ENCODE measurements at regions not wholly inside any gene's neighbourhood (a gene's known extent, or its start where the extent isn't known, plus 50 kb on each side); places are given as distances from the start of the nearest gene placed in this dataset.
"Not testable (repeated sequence)": the region's sequence is repeated elsewhere in the genome, so short reads cannot be mapped to it uniquely, and the experiment has no call there.

DNA sequence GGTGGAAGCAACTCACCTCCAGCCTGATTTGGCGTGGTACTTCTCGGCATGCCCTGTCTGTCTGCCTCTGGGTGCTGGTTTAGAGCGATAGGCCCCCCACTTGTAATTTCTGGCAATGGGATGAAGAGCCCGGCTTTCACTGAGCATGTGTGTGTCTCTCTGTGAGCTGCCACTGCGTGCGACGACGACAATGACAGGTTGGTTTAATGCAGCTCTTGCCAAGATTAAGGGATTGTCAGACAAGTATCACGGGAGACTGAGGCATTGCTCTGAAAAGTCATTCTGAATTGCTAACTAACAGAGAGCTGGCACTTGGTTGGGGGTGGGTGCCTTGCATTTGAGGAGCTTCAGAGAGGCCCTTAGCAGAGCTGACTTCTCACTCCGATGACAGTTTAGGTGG is 348.8 kb upstream of the CLINT1 start:
- H3K27ac ChIP-seq (ENCODE audit: low read length) = no peak overlapping the region
- H3K4me1 ChIP-seq (ENCODE audit: control insufficient read depth, insufficient read depth, low read length) = peaks cover 2% of the 10 kb centered on the region
- H3K27me3 ChIP-seq (ENCODE audit: control insufficient read depth, insufficient read depth, low read length) = no peaks in the 10 kb centered on the region
- H3K9me3 ChIP-seq (replicated peaks; ENCODE audit: control insufficient read depth, low read depth, low read length) = no peaks in the 10 kb centered on the region
- H3K36me3 ChIP-seq (ENCODE audit: control insufficient read depth, insufficient read depth, low read length) = no peaks in the 10 kb centered on the region
- H3K4me3 ChIP-seq (ENCODE audit: low read length) = no peak overlapping the region
- 89% methylated on average over 10 of the region's 10 CpGs for WGBS (ENCODE audit: insufficient coverage)
- no peak for DNase-seq

- 80% methylated on average over 1 of the region's 2 CpGs for WGBS (ENCODE audit: insufficient coverage)
- Histone ChIP-seq H3K4me3 (ENCODE audit: low read length) (no peak overlapping the region), H3K36me3 (ENCODE audit: control insufficient read depth, insufficient read depth, low read length) (no peaks in the 10 kb centered on the region), H3K4me1 (ENCODE audit: control insufficient read depth, insufficient read depth, low read length) (peaks cover 4% of the 10 kb centered on the region), H3K9me3 (replicated peaks; ENCODE audit: control insufficient read depth, low read depth, low read length) (no peaks in the 10 kb centered on the region), H3K27me3 (ENCODE audit: control insufficient read depth, insufficient read depth, low read length) (peaks cover 2% of the 10 kb centered on the region), H3K27ac (ENCODE audit: low read length) (no peak overlapping the region)
- DNase-seq = no peak
These were observed 347.0 kb upstream of the CLINT1 start for GRCh38 chr5:158205992-158206391.

DNA sequence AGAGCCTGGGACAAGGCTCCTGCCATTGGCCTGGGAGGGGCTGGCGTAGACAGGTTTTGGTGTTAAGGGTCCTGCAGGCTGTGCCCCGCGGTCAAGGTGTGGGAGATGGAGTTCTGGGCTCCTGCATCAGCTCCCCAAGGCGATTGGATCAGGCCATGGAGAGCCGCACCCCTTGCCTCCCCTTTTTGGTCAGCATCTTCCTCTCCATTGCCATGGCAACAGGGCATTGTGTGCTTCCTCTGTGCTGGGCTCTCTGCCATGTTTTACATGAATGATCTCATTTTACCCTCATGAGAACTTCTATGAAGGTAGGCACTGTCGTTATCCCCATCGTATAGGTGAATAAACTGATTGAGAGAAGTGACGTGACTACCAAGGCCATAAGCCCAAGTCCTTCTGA is 344.3 kb upstream of the CLINT1 start:
- 76% methylated on average over 6 of the region's 8 CpGs for WGBS (ENCODE audit: insufficient coverage)
- Histone ChIP-seq H3K36me3 (ENCODE audit: control insufficient read depth, insufficient read depth, low read length) (no peaks in the 10 kb centered on the region), H3K4me1 (ENCODE audit: control insufficient read depth, insufficient read depth, low read length) (peaks cover 10% of the 10 kb centered on the region), H3K9me3 (replicated peaks; ENCODE audit: control insufficient read depth, low read depth, low read length) (no peaks in the 10 kb centered on the region), H3K4me3 (ENCODE audit: low read length) (no peak overlapping the region), H3K27ac (ENCODE audit: low read length) (no peak overlapping the region), H3K27me3 (ENCODE audit: control insufficient read depth, insufficient read depth, low read length) (peaks cover 2% of the 10 kb centered on the region)
- DNase-seq = no peak

GRCh38 chr5:158202801-158203200 is 343.9 kb upstream of the CLINT1 start:
- DNase-seq = no peak
- H3K36me3 ChIP-seq (ENCODE audit: control insufficient read depth, insufficient read depth, low read length) = no peaks in the 10 kb centered on the region
- H3K9me3 ChIP-seq (replicated peaks; ENCODE audit: control insufficient read depth, low read depth, low read length) = no peaks in the 10 kb centered on the region
- H3K4me3 ChIP-seq (ENCODE audit: low read length) = no peak overlapping the region
- 72% methylated on average over 4 of the region's 7 CpGs for WGBS (ENCODE audit: insufficient coverage)
- H3K4me1 ChIP-seq (ENCODE audit: control insufficient read depth, insufficient read depth, low read length) = peaks cover 10% of the 10 kb centered on the region
- peaks cover 2% of the 10 kb centered on the region for H3K27me3 ChIP-seq (ENCODE audit: control insufficient read depth, insufficient read depth, low read length)
- no peak overlapping the region for H3K27ac ChIP-seq (ENCODE audit: low read length)

DNA sequence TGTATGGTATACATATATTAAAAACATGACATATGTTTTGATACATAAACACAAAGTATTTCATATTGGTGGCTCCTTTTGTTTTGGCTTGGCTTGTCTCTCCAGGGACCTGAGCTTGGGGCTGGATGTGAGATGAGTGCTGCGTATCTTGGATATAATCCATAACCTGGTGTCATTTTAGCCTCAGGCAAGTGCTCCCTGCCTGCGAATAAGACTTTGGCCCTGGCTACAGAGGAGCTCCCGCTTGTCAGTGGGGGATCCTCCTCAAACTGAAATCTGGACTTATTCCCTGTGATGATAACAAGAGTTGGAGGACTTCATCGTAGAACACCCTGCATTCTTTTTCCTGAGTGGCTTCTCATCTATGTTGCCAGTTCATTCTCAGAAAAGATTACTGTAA is 341.7 kb upstream of the CLINT1 start:
- H3K27ac ChIP-seq (ENCODE audit: low read length) = peak overlapping the region; percentile 17
- no peaks in the 10 kb centered on the region for H3K9me3 ChIP-seq (replicated peaks; ENCODE audit: control insufficient read depth, low read depth, low read length)
- 42% methylated on average over 3 of the region's 4 CpGs for WGBS (ENCODE audit: insufficient coverage)
- H3K4me3 ChIP-seq (ENCODE audit: low read length) = no peak overlapping the region
- peak; percentile 81 for DNase-seq
- no peaks in the 10 kb centered on the region for H3K36me3 ChIP-seq (ENCODE audit: control insufficient read depth, insufficient read depth, low read length)
- H3K27me3 ChIP-seq (ENCODE audit: control insufficient read depth, insufficient read depth, low read length) = peaks cover 2% of the 10 kb centered on the region
- H3K4me1 ChIP-seq (ENCODE audit: control insufficient read depth, insufficient read depth, low read length) = peaks cover 10% of the 10 kb centered on the region

- Histone ChIP-seq H3K27ac (ENCODE audit: low read length) (no peak overlapping the region), H3K4me3 (ENCODE audit: low read length) (no peak overlapping the region), H3K4me1 (ENCODE audit: control insufficient read depth, insufficient read depth, low read length) (peaks cover 24% of the 10 kb centered on the region), H3K9me3 (replicated peaks; ENCODE audit: control insufficient read depth, low read depth, low read length) (no peaks in the 10 kb centered on the region), H3K27me3 (ENCODE audit: control insufficient read depth, insufficient read depth, low read length) (peaks cover 2% of the 10 kb centered on the region), H3K36me3 (ENCODE audit: control insufficient read depth, insufficient read depth, low read length) (no peaks in the 10 kb centered on the region)
- no peak for DNase-seq
- 79% methylated on average over 4 of the region's 6 CpGs for WGBS (ENCODE audit: insufficient coverage)
These were observed 339.7 kb upstream of the CLINT1 start for GRCh38 chr5:158198636-158199035.

DNA sequence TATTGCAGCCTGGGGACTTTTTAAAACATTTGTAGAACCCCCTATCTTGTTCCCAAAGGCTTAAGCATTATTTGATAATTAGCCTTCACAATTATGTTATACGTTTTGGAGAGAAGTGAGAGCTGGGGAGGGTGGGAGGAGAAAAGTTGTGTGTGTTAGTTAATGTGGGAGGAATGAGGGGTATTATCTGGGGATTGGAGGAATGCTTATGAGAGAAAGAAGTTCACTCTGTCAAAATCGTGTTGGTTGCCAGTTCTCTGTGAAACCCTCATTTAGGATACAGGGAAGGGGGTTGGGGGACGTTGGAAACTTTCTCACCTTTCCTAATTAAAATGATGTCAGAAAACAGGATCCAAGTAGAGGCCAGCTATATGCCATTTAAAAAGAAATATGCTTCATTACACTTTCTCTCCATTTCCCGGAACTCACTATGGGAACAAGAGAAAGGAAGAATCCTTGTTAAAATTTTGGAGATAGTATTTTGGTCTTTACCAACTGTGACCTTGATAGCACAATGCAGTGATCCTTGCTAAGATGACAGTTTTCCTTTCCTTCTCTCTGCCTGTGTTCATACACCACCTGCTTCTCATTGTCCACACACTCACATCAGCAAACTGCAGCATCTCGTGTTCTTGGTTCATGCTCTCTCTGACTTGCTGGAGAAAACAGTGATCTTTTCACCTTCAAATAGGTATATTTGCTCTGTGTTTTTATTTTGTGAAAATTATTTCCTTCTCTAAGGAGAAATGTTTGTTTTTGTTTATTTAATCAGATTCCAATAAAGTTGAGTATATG is 336.7 kb upstream of the CLINT1 start:
- DNase-seq = peak; percentile 77
- H3K36me3 ChIP-seq (ENCODE audit: control insufficient read depth, insufficient read depth, low read length) = no peaks in the 10 kb centered on the region
- no peak overlapping the region for H3K4me3 ChIP-seq (ENCODE audit: low read length)
- no peaks in the 10 kb centered on the region for H3K27me3 ChIP-seq (ENCODE audit: control insufficient read depth, insufficient read depth, low read length)
- peaks cover 5% of the 10 kb centered on the region for H3K9me3 ChIP-seq (replicated peaks; ENCODE audit: control insufficient read depth, low read depth, low read length)
- no CpG with 5 or more reads among the region's 5 CpGs for WGBS (ENCODE audit: insufficient coverage)
- peaks cover 16% of the 10 kb centered on the region for H3K4me1 ChIP-seq (ENCODE audit: control insufficient read depth, insufficient read depth, low read length)
- peak overlapping the region; percentile 82 for H3K27ac ChIP-seq (ENCODE audit: low read length)

DNA sequence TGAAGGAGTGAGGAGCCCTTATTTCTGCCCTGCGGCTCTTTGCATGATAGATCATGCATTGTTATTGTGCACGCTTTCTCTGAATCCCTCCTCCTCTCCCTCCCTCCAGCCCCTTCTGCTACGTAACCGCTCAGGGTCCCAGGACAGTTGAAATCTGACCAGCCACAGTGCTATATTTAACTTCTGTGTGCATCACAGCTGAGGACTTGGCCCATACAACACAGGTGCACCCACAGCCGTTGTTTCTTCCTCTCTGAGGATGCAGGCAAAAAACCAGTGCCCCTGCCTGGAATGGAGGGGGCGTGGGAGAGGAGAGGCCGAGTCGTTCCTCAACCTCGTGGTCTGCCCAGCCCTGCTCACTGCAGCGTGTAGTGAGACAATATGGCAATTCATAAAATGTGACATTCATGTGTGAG is 335.6 kb upstream of the CLINT1 start:
- WGBS (ENCODE audit: insufficient coverage) = 12% methylated on average over 10 of the region's 10 CpGs
- Histone ChIP-seq H3K9me3 (replicated peaks; ENCODE audit: control insufficient read depth, low read depth, low read length) (peaks cover 5% of the 10 kb centered on the region), H3K4me3 (ENCODE audit: low read length) (no peak overlapping the region), H3K4me1 (ENCODE audit: control insufficient read depth, insufficient read depth, low read length) (peaks cover 14% of the 10 kb centered on the region), H3K27ac (ENCODE audit: low read length) (peak overlapping the region; percentile 82), H3K36me3 (ENCODE audit: control insufficient read depth, insufficient read depth, low read length) (no peaks in the 10 kb centered on the region), H3K27me3 (ENCODE audit: control insufficient read depth, insufficient read depth, low read length) (no peaks in the 10 kb centered on the region)
- peak; percentile 93 for DNase-seq

GRCh38 chr5:158193395-158193794 is 334.4 kb upstream of the CLINT1 start:
- not testable (repeated sequence) for H3K36me3 ChIP-seq (ENCODE audit: control insufficient read depth, insufficient read depth, low read length); H3K9me3 ChIP-seq (replicated peaks; ENCODE audit: control insufficient read depth, low read depth, low read length); DNase-seq; H3K27ac ChIP-seq (ENCODE audit: low read length); H3K4me3 ChIP-seq (ENCODE audit: low read length); H3K27me3 ChIP-seq (ENCODE audit: control insufficient read depth, insufficient read depth, low read length)
- no CpG with 5 or more reads among the region's 2 CpGs for WGBS (ENCODE audit: insufficient coverage)
- H3K4me1 ChIP-seq (ENCODE audit: control insufficient read depth, insufficient read depth, low read length) = peaks cover 14% of the 10 kb centered on the region

DNA sequence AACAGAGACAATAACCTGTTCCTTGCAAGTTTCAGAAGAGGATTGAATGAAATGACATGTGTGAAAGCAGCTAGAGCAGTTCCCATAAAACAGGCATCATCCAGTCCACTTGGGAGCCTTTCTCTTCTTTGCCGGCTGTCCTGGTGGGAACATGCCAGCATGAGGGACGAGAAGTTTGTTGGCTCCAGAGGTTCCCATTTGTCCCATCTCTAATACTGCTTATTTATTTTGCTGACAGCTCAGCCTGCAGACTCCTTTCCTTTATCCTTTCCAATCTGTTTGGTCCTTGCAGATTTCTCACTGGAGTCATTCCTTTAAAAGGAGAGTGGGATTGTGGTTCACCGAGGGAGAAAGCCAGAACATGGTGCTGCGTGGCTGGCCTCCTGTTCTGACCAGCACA is 321.5 kb upstream of the CLINT1 start:
- WGBS (ENCODE audit: insufficient coverage) = no CpG with 5 or more reads among the region's 4 CpGs
- Histone ChIP-seq H3K9me3 (replicated peaks; ENCODE audit: control insufficient read depth, low read depth, low read length) (peaks cover 3% of the 10 kb centered on the region), H3K27ac (ENCODE audit: low read length) (no peak overlapping the region), H3K4me3 (ENCODE audit: low read length) (no peak overlapping the region), H3K4me1 (ENCODE audit: control insufficient read depth, insufficient read depth, low read length) (peaks cover 19% of the 10 kb centered on the region), H3K36me3 (ENCODE audit: control insufficient read depth, insufficient read depth, low read length) (no peaks in the 10 kb centered on the region), H3K27me3 (ENCODE audit: control insufficient read depth, insufficient read depth, low read length) (no peaks in the 10 kb centered on the region)
- peak; percentile 33 for DNase-seq

DNA sequence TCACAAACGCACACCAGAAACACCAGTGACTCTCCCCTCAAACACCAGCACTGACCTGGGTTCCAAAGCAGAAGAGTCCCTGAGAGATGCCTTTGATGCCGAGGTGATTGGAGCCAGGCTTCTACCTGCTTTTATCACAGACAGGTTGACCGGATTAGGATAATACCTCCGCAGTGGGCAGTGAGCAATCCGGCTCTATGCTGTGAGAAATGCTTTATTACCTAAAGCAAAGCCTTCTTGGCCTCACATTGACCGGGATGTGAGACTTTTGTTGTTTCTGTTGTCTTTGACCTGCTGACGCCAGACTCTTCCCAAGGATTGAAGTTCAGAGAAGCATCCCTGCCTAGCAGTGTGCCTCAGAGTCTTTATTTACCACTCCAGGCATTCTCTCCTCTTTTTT is 320.3 kb upstream of the CLINT1 start:
- H3K36me3 ChIP-seq (ENCODE audit: control insufficient read depth, insufficient read depth, low read length) = no peaks in the 10 kb centered on the region
- WGBS (ENCODE audit: insufficient coverage) = 93% methylated on average over 6 of the region's 7 CpGs
- no peaks in the 10 kb centered on the region for H3K27me3 ChIP-seq (ENCODE audit: control insufficient read depth, insufficient read depth, low read length)
- no peak for DNase-seq
- H3K4me1 ChIP-seq (ENCODE audit: control insufficient read depth, insufficient read depth, low read length) = peaks cover 24% of the 10 kb centered on the region
- H3K4me3 ChIP-seq (ENCODE audit: low read length) = no peak overlapping the region
- peaks cover 3% of the 10 kb centered on the region for H3K9me3 ChIP-seq (replicated peaks; ENCODE audit: control insufficient read depth, low read depth, low read length)
- H3K27ac ChIP-seq (ENCODE audit: low read length) = no peak overlapping the region

Data from muscle of leg (tissue), 3 donors.